ENCODE measurements at regions not wholly inside any gene's neighbourhood (a gene's known extent, or its start where the extent isn't known, plus 50 kb on each side); places are given as distances from the start of the nearest gene placed in this dataset.

DNA sequence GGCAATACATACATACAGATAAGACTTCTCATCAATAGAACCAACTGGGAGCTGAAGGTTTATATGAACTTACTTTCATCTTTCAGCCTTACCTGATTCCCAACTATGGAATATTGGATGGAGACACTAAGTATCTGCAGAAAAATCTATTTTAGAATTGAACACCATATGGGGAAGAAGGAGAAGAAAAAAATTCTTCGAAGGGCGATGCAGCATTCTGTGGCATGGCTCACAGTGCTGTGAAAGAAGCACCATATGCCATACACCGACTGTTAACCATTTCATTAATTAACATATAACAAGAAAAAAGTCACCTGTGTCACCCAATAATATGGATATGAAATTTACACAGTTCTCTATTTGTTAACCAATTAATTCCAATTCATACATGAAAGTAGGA is 1374.4 kb upstream of the MAP3K7 start:
- Histone ChIP-seq H3K27ac (ENCODE audit: low read depth, low read length) (no peak overlapping the region), H3K9me3 (ENCODE audit: control insufficient read depth, insufficient read depth, low read length) (peaks cover 7% of the 10 kb centered on the region), H3K4me3 (ENCODE audit: low read depth, low read length) (no peak overlapping the region), H3K27me3 (ENCODE audit: control insufficient read depth, insufficient read depth, low read length) (no peaks in the 10 kb centered on the region)
- no peak for DNase-seq (ENCODE audit: low read depth, low spot score)
- ChIA-PET POLR2A (no interaction called here), CTCF (no interaction called here)
- TF ChIP-seq CTCF (IDR thresholded peaks at IDR 0.05; ENCODE audit: low read depth, low read length): no peak

DNA sequence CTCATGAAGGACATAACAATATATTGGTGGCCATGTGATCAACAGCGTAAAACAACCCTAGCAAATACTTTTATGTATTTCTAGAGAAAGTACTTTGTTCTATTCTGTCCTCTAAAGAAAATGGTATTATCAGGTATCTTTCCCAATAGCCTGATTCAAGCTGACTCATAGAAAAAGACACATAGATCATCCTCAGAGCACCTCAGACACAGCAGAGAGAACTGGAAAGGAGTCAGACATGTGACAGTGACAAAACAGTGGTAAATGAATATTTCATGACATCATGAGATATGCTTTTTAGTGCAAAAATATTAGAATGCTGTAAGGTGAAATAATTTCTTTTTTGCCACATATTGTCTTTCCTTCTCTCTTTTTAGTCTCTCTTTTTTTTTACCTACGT is 1355.0 kb upstream of the MAP3K7 start:
- Histone ChIP-seq H3K4me3 (ENCODE audit: low read depth, low read length) (no peak overlapping the region), H3K27ac (ENCODE audit: low read depth, low read length) (no peak overlapping the region), H3K9me3 (ENCODE audit: control insufficient read depth, insufficient read depth, low read length) (no peaks in the 10 kb centered on the region; the same call in 1 of the 2 replicates), H3K27me3 (ENCODE audit: control insufficient read depth, insufficient read depth, low read length) (no peaks in the 10 kb centered on the region)
- ChIA-PET POLR2A (no interaction called here), CTCF (no interaction called here)
- TF ChIP-seq CTCF (IDR thresholded peaks at IDR 0.05; ENCODE audit: low read depth, low read length): no peak
- no peak for DNase-seq (ENCODE audit: low read depth, low spot score)

GRCh38 chr6:91940801-91941200 is 1353.9 kb upstream of the MAP3K7 start:
- POLR2A ChIA-PET: no interaction called here
- CTCF ChIA-PET: no interaction called here
- no peak for TF ChIP-seq CTCF (IDR thresholded peaks at IDR 0.05; ENCODE audit: low read depth, low read length)
- no peaks in the 10 kb centered on the region; the same call in 1 of the 2 replicates for H3K9me3 ChIP-seq (ENCODE audit: control insufficient read depth, insufficient read depth, low read length)
- DNase-seq (ENCODE audit: low read depth, low spot score): no peak
- H3K27me3 ChIP-seq (ENCODE audit: control insufficient read depth, insufficient read depth, low read length): no peaks in the 10 kb centered on the region
- no peak overlapping the region for H3K4me3 ChIP-seq (ENCODE audit: low read depth, low read length)
- no peak overlapping the region for H3K27ac ChIP-seq (ENCODE audit: low read depth, low read length)

- no peak for TF ChIP-seq CTCF (IDR thresholded peaks at IDR 0.05; ENCODE audit: low read depth, low read length)
- H3K27me3 ChIP-seq (ENCODE audit: control insufficient read depth, insufficient read depth, low read length): no peaks in the 10 kb centered on the region
- ChIA-PET POLR2A (no interaction called here), CTCF (no interaction called here)
- no peak for DNase-seq (ENCODE audit: low read depth, low spot score)
- H3K9me3 ChIP-seq (ENCODE audit: control insufficient read depth, insufficient read depth, low read length): peaks cover 8% of the 10 kb centered on the region
- H3K27ac ChIP-seq (ENCODE audit: low read depth, low read length): no peak overlapping the region
- no peak overlapping the region for H3K4me3 ChIP-seq (ENCODE audit: low read depth, low read length)
Observed at GRCh38 chr6:91926827-91927226, 1340.0 kb upstream of the MAP3K7 start.

- Histone ChIP-seq H3K4me3 (ENCODE audit: low read depth, low read length) (no peak overlapping the region), H3K27me3 (ENCODE audit: control insufficient read depth, insufficient read depth, low read length) (no peaks in the 10 kb centered on the region), H3K9me3 (ENCODE audit: control insufficient read depth, insufficient read depth, low read length) (peaks cover 8% of the 10 kb centered on the region), H3K27ac (ENCODE audit: low read depth, low read length) (no peak overlapping the region)
- CTCF ChIA-PET: no interaction called here
- POLR2A ChIA-PET: no interaction called here
- DNase-seq (ENCODE audit: low read depth, low spot score): no peak
- TF ChIP-seq CTCF (IDR thresholded peaks at IDR 0.05; ENCODE audit: low read depth, low read length): no peak
Observed at GRCh38 chr6:91926361-91926760, 1339.5 kb upstream of the MAP3K7 start.

Measured in AG04450 (cell line).